ENCODE measurements at regions not wholly inside any gene's neighbourhood (a gene's known extent, or its start where the extent isn't known, plus 50 kb on each side); places are given as distances from the start of the nearest gene placed in this dataset.
A peak's percentile ranks its signal among the peaks of the same experiment; 100 is the strongest.

DNA sequence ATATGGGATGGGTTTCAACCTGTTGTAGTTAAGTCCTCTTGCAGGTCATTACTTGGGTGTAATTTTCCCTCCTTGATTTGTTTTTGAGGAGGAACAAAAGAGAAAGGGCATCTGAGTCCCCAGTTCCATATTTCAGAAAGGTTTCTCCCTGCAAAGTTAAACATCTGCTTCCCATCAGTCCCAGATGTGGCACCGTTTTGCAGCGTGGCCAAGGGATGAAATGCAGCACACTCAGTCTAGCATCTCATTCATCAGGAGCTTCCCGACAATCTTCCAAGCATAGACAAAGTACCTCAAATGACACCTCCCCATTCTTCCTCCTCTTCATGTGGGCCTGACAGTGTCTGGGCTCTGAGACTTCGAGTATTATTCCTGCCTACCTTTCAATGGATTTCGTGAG is 363.7 kb upstream of the SOX9 start:
- POLR2A ChIA-PET (ENCODE audit: unreplicated experiment): interaction anchor here (0.6 kb wide), 1 partner anchor 124 kb away, joined by 5 read pairs; no protein-coding TSS in a partner anchor
- no TSS peak for BruUV-seq (replicated peaks)
- Histone ChIP-seq H4K20me1 (ENCODE audit: low read length) (no peaks in the 10 kb centered on the region), H3K4me3 (ENCODE audit: low read length) (no peak overlapping the region), H2AFZ (ENCODE audit: low read length) (no peak overlapping the region), H3K9me3 (ENCODE audit: low read length) (no peaks in the 10 kb centered on the region), H3K9ac (ENCODE audit: low read length) (no peak overlapping the region), H3K4me2 (ENCODE audit: low read length) (no peak overlapping the region), H3K27me3 (ENCODE audit: low read length) (no peaks in the 10 kb centered on the region), H3F3A (ENCODE audit: low read length, unreplicated experiment) (peaks cover 6% of the 10 kb centered on the region), H3K27ac (ENCODE audit: low read length) (no peak overlapping the region), H3K9me2 (replicated peaks; ENCODE audit: low read length) (no peaks in the 10 kb centered on the region), H3K79me2 (ENCODE audit: low read length) (no peaks in the 10 kb centered on the region), H3K4me1 (ENCODE audit: insufficient read depth, low read length) (peaks cover 23% of the 10 kb centered on the region), H3K36me3 (ENCODE audit: low read depth, low read length) (no peaks in the 10 kb centered on the region)
- no peak for DNase-seq
- no peak for ATAC-seq
- intact Hi-C loops (cut with micrococcal nuclease): no loop called here
- CTCF ChIA-PET: no interaction called here
- TF ChIP-seq EZH2 (IDR thresholded peaks at IDR 0.05; ENCODE audit: low read length, unreplicated experiment) (no peak), EZH2phosphoT487 (IDR thresholded peaks at IDR 0.05; ENCODE audit: borderline replicate concordance, low read length) (no peak)
- TF ChIP-seq, protein P1, sequence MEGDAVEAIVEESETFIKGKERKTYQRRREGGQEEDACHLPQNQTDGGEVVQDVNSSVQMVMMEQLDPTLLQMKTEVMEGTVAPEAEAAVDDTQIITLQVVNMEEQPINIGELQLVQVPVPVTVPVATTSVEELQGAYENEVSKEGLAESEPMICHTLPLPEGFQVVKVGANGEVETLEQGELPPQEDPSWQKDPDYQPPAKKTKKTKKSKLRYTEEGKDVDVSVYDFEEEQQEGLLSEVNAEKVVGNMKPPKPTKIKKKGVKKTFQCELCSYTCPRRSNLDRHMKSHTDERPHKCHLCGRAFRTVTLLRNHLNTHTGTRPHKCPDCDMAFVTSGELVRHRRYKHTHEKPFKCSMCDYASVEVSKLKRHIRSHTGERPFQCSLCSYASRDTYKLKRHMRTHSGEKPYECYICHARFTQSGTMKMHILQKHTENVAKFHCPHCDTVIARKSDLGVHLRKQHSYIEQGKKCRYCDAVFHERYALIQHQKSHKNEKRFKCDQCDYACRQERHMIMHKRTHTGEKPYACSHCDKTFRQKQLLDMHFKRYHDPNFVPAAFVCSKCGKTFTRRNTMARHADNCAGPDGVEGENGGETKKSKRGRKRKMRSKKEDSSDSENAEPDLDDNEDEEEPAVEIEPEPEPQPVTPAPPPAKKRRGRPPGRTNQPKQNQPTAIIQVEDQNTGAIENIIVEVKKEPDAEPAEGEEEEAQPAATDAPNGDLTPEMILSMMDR (conservative IDR thresholded peaks at IDR 0.05; ENCODE audit: low read depth, low read length): no peak

DNA sequence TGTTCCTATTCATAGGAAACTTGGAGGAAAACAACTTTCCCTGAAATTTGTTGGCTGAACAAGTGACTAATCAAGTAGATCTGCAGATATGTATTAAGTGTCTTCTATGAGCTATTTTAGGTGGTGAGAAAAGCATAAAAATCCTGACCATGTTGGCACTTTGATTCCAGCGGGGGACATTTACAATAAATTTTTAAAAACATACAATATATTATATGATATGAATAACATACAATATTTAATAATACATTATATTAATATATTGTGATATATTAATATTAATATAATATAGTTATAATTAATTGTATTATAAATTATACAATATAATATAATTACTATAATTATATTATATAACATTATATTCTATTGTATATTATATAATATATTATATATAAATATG is 362.9 kb upstream of the SOX9 start:
- Histone ChIP-seq H3K27me3 (ENCODE audit: low read length) (no peaks in the 10 kb centered on the region), H3K9me3 (ENCODE audit: low read length) (no peaks in the 10 kb centered on the region), H3K4me2 (ENCODE audit: low read length) (no peak overlapping the region), H3K9ac (ENCODE audit: low read length) (no peak overlapping the region), H3K27ac (ENCODE audit: low read length) (no peak overlapping the region), H3K79me2 (ENCODE audit: low read length) (no peaks in the 10 kb centered on the region), H4K20me1 (ENCODE audit: low read length) (no peaks in the 10 kb centered on the region), H3K4me1 (ENCODE audit: insufficient read depth, low read length) (peaks cover 20% of the 10 kb centered on the region), H2AFZ (ENCODE audit: low read length) (no peak overlapping the region), H3F3A (ENCODE audit: low read length, unreplicated experiment) (peaks cover 6% of the 10 kb centered on the region), H3K9me2 (replicated peaks; ENCODE audit: low read length) (no peaks in the 10 kb centered on the region), H3K36me3 (ENCODE audit: low read depth, low read length) (no peaks in the 10 kb centered on the region), H3K4me3 (ENCODE audit: low read length) (no peak overlapping the region)
- intact Hi-C loops (cut with micrococcal nuclease): no loop called here
- TF ChIP-seq EZH2 (IDR thresholded peaks at IDR 0.05; ENCODE audit: low read length, unreplicated experiment) (no peak), EZH2phosphoT487 (IDR thresholded peaks at IDR 0.05; ENCODE audit: borderline replicate concordance, low read length) (no peak)
- TF ChIP-seq, protein P1 (conservative IDR thresholded peaks at IDR 0.05; ENCODE audit: low read depth, low read length): no peak
- ATAC-seq (no peak), DNase-seq (no peak)
- ChIA-PET CTCF (no interaction called here), POLR2A (ENCODE audit: unreplicated experiment) (no interaction called here)
- BruUV-seq (replicated peaks): no TSS peak

DNA sequence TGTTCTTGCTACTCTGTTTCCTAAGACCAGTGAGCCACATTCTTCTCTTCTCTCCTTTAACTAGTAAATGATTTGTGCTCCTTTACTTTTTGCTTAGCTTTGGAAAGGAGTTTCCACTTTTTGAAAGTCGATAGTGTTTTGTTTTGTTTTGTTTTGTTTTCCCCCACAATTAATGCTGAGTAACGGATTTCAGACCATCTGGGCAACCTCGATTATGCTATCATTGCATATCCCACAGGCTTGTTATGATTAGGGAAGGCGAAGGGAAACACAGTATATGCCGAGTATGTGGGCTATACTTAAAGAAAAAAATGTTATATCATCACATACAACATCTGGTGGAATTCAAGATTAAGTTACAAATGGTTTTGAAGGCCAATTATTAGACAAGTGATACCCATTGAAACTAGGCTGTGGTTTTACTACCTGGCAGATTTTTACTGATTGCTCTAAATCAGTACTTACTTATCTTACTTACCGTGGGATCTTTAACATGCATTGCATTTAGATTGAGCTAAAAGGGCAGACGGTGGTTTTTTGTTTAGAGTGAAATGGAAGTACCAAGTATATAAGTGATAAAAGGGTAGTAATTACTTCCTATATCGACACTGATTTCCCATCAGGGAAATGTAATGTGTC is 361.3 kb upstream of the SOX9 start:
- H3K4me1 ChIP-seq (ENCODE audit: insufficient read depth, low read length): peaks cover 14% of the 10 kb centered on the region
- intact Hi-C loops (cut with micrococcal nuclease): loop anchor here (1.0 to 5.0 kb wide), 3 partner anchors 127 to 522 kb away; no protein-coding TSS in a partner anchor

More for the DNA sequence above, 361.3 kb upstream of the SOX9 start:
- peak; percentile 8; the same call in 1 of the 2 replicates for ATAC-seq
- CTCF ChIA-PET: interaction anchor here (0.6 kb wide), 1 partner anchor 300 kb away, joined by 3 read pairs; no protein-coding TSS in a partner anchor
- H3K9me3 ChIP-seq (ENCODE audit: low read length): no peaks in the 10 kb centered on the region
- POLR2A ChIA-PET (ENCODE audit: unreplicated experiment): no interaction called here
- no peak for DNase-seq
- no peaks in the 10 kb centered on the region for H4K20me1 ChIP-seq (ENCODE audit: low read length)
- H3K36me3 ChIP-seq (ENCODE audit: low read depth, low read length): no peaks in the 10 kb centered on the region
- no TSS peak for BruUV-seq (replicated peaks)
- H3K4me2 ChIP-seq (ENCODE audit: low read length): peak overlapping the region; percentile 7
- no peaks in the 10 kb centered on the region for H3K9me2 ChIP-seq (replicated peaks; ENCODE audit: low read length)
- TF ChIP-seq, protein P1 (conservative IDR thresholded peaks at IDR 0.05; ENCODE audit: low read depth, low read length): no peak
- TF ChIP-seq EZH2phosphoT487 (IDR thresholded peaks at IDR 0.05; ENCODE audit: borderline replicate concordance, low read length) (no peak), EZH2 (IDR thresholded peaks at IDR 0.05; ENCODE audit: low read length, unreplicated experiment) (no peak)
- no peak overlapping the region for H3K4me3 ChIP-seq (ENCODE audit: low read length)
- no peak overlapping the region for H2AFZ ChIP-seq (ENCODE audit: low read length)
- H3K27ac ChIP-seq (ENCODE audit: low read length): 0 out of 2 replicates have a peak overlapping the region, but pooled peaks have one; percentile 4
- no peak overlapping the region for H3K9ac ChIP-seq (ENCODE audit: low read length)
- no peaks in the 10 kb centered on the region for H3K79me2 ChIP-seq (ENCODE audit: low read length)
- H3F3A ChIP-seq (ENCODE audit: low read length, unreplicated experiment): peaks cover 6% of the 10 kb centered on the region
- H3K27me3 ChIP-seq (ENCODE audit: low read length): no peaks in the 10 kb centered on the region
